Embryonic facial prominence (tissue), 1 donor: ENCODE measurements at regions not wholly inside any gene's neighbourhood (a gene's known extent, or its start where the extent isn't known, plus 50 kb on each side); places are given as distances from the start of the nearest gene placed in this dataset.
"Not testable (repeated sequence)": the region's sequence is repeated elsewhere in the genome, so short reads cannot be mapped to it uniquely, and the experiment has no call there.

ENCODE experiments used
- DNase-seq: peaks from one replicate; pipeline ENCODE4 v3.0.0-alpha.2; 2016; ENCODE audit errors: extremely low spot score

GRCh38 chr3:89533275-89533674 lies 425.9 kb downstream of the EPHA3 start:
- DNase-seq: no peak

GRCh38 chr3:89554587-89554986 lies 447.2 kb downstream of the EPHA3 start:
- DNase-seq: not testable (repeated sequence)

GRCh38 chr3:89558711-89559110 lies 451.3 kb downstream of the EPHA3 start:
- DNase-seq: no peak

- DNase-seq: no peak
These were observed 453.1 kb downstream of the EPHA3 start for GRCh38 chr3:89560568-89560967.

GRCh38 chr3:89562373-89562772 lies 455.0 kb downstream of the EPHA3 start:
- DNase-seq: no peak

- DNase-seq: no peak
These were observed 457.7 kb downstream of the EPHA3 start for GRCh38 chr3:89565098-89565497.

- DNase-seq: no peak
These were observed 463.0 kb downstream of the EPHA3 start for GRCh38 chr3:89570465-89570864.

GRCh38 chr3:89571298-89571697 lies 463.9 kb downstream of the EPHA3 start:
- DNase-seq: no peak

- no peak for DNase-seq
These were observed 464.3 kb downstream of the EPHA3 start for GRCh38 chr3:89571707-89572106.

GRCh38 chr3:89572261-89572660 lies 464.8 kb downstream of the EPHA3 start:
- no peak for DNase-seq

GRCh38 chr3:89576417-89576816 lies 469.0 kb downstream of the EPHA3 start:
- no peak for DNase-seq

- DNase-seq: no peak
These were observed 470.5 kb downstream of the EPHA3 start for GRCh38 chr3:89577637-89578530.

- DNase-seq: no peak
These were observed 473.4 kb downstream of the EPHA3 start for GRCh38 chr3:89580859-89581258.

- DNase-seq: no peak
These were observed 477.0 kb downstream of the EPHA3 start for GRCh38 chr3:89584398-89584797.

GRCh38 chr3:89586256-89586655 lies 478.8 kb downstream of the EPHA3 start:
- DNase-seq: no peak

GRCh38 chr3:89586676-89587075 lies 479.3 kb downstream of the EPHA3 start:
- no peak for DNase-seq

- DNase-seq: no peak
These were observed 498.7 kb downstream of the EPHA3 start for GRCh38 chr3:89606151-89606550.

GRCh38 chr3:89612027-89612426 lies 504.6 kb downstream of the EPHA3 start:
- DNase-seq: no peak

- DNase-seq: no peak
These were observed 505.8 kb downstream of the EPHA3 start for GRCh38 chr3:89613241-89613640.

GRCh38 chr3:89617706-89618105 lies 510.3 kb downstream of the EPHA3 start:
- DNase-seq: no peak

GRCh38 chr3:89619263-89619662 lies 511.8 kb downstream of the EPHA3 start:
- DNase-seq: no peak

GRCh38 chr3:89622063-89622700 lies 514.8 kb downstream of the EPHA3 start:
- no peak for DNase-seq

- no peak for DNase-seq
These were observed 517.1 kb downstream of the EPHA3 start for GRCh38 chr3:89624494-89624893.
